Thyroid gland (tissue), 4 donors: ENCODE measurements at regions not wholly inside any gene's neighbourhood (a gene's known extent, or its start where the extent isn't known, plus 50 kb on each side); places are given as distances from the start of the nearest gene placed in this dataset.
"Not testable (repeated sequence)": the region's sequence is repeated elsewhere in the genome, so short reads cannot be mapped to it uniquely, and the experiment has no call there.

Experiments
- POLR2A ChIP-seq, 2 donors: fragments of 450-650 bp; IDR thresholded peaks; one replicate each; pipeline ENCODE4 v1.6.1; 2017; ENCODE audit warnings: antibody characterized with exemption in 2 of 2, mild to moderate bottlenecking in 2 of 2, moderate library complexity in 1 of 2
- TF ChIP-seq, protein P1 (sequence below), 6 experiments: fragments of 200-600 bp in 3 of 6; fragments of 450-650 bp in 3 of 6; sonication (generic) in 3 of 6; IDR thresholded peaks; one replicate each; pipeline ENCODE4 v1.5.1; 2016 to 2019; ENCODE audit warnings: antibody characterized with exemption in 6 of 6, mild to moderate bottlenecking in 2 of 6, inconsistent platforms in 1 of 6, moderate library complexity in 1 of 6

DNA sequence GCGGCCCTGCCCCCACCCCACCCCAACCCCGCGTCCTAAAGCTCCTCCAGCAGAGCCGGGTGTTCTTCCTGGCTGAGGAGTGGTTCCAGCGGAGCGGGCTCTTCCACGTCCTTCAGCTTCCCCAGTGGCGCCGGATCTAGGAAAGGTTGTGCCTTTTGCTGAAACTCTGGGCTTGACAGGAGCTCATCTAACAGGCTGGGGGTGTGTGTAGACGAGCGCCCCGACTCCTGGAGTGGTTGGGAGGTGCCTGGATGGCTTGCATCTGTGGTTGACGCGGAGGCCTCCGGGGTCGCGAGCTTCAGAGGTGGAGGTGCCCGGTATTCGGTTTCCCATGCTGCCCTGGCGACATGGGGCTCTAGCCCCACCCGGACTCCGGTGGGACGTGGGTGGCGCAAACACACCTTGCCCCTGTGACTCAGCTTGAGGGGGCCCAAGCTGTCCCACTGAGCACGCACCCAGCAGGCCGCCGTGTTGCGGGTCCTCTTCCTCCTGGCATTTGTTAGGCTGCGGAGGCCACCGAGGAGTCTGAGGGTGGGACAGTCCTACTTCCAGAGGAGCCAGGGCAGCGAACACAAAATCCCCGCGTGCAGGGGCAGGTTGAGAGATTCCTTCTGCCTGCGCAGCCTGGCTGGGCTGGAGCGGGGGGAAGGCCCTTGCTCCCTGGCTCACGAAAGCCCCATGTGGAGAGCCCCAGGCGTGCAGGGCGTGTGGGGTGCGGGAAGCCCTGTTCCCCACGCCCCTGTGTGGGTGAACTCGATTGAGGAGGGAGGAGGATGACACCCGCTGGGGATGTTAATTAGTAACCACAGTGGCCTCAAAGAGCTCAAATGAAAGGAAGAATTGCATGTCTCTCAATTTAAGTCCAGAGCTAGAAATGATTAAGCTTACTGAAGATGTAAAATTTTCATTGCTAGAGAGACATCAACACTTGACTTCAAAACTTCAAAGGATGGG is 3921.7 kb upstream of the OR11H1 start:
- TF ChIP-seq, protein P1, sequence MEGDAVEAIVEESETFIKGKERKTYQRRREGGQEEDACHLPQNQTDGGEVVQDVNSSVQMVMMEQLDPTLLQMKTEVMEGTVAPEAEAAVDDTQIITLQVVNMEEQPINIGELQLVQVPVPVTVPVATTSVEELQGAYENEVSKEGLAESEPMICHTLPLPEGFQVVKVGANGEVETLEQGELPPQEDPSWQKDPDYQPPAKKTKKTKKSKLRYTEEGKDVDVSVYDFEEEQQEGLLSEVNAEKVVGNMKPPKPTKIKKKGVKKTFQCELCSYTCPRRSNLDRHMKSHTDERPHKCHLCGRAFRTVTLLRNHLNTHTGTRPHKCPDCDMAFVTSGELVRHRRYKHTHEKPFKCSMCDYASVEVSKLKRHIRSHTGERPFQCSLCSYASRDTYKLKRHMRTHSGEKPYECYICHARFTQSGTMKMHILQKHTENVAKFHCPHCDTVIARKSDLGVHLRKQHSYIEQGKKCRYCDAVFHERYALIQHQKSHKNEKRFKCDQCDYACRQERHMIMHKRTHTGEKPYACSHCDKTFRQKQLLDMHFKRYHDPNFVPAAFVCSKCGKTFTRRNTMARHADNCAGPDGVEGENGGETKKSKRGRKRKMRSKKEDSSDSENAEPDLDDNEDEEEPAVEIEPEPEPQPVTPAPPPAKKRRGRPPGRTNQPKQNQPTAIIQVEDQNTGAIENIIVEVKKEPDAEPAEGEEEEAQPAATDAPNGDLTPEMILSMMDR (IDR thresholded peaks at IDR 0.05), result not testable (repeated sequence)
- TF ChIP-seq POLR2A (IDR thresholded peaks at IDR 0.05), result not testable (repeated sequence)
